ENCODE measurements at regions not wholly inside any gene's neighbourhood (a gene's known extent, or its start where the extent isn't known, plus 50 kb on each side); places are given as distances from the start of the nearest gene placed in this dataset.

GRCh38 chr7:119555788-119556187 is 717.2 kb upstream of the KCND2 start:
- DNase-seq: no peak
- no peaks in the 10 kb centered on the region for H3K9me3 ChIP-seq (ENCODE audit: control insufficient read depth in 2 of 2, insufficient read depth in 1 of 2, low read depth in 1 of 2, low read length in 1 of 2)
- no peak for FAIRE-seq
- H3K27me3 ChIP-seq (ENCODE audit: control insufficient read depth in 3 of 3, insufficient read depth in 3 of 3, low read length in 3 of 3): no peaks in the 10 kb centered on the region
- H3K4me3 ChIP-seq (ENCODE audit: low read depth in 1 of 3, low read length in 3 of 3): no peak overlapping the region
- H3K4me1 ChIP-seq (ENCODE audit: control insufficient read depth in 3 of 3, insufficient read depth in 2 of 3, low read depth in 1 of 3, low read length in 2 of 3): no peaks in the 10 kb centered on the region
- H3K36me3 ChIP-seq (ENCODE audit: control insufficient read depth in 3 of 3, insufficient read depth in 2 of 3, low read depth in 1 of 3, low read length in 3 of 3): no peaks in the 10 kb centered on the region
- WGBS, 3 donors: 57 to 72% (median 68%) methylated on average over 3 of the region's 3 CpGs
- H3K27ac ChIP-seq (ENCODE audit: low read depth in 1 of 3, low read length in 2 of 3): no peak overlapping the region

- WGBS, 3 donors: 53 to 74% (median 70%) methylated on average over 2 of the region's 2 CpGs
Observed at GRCh38 chr7:119556436-119556835, 716.5 kb upstream of the KCND2 start.

GRCh38 chr7:119561751-119562150 is 711.2 kb upstream of the KCND2 start:
- DNase-seq: no peak
- Histone ChIP-seq H3K36me3 (ENCODE audit: control insufficient read depth in 3 of 3, insufficient read depth in 2 of 3, low read depth in 1 of 3, low read length in 3 of 3) (no peaks in the 10 kb centered on the region), H3K9me3 (ENCODE audit: control insufficient read depth in 2 of 2, insufficient read depth in 1 of 2, low read depth in 1 of 2, low read length in 1 of 2) (no peaks in the 10 kb centered on the region), H3K4me3 (ENCODE audit: low read depth in 1 of 3, low read length in 3 of 3) (no peak overlapping the region), H3K27ac (ENCODE audit: low read depth in 1 of 3, low read length in 2 of 3) (no peak overlapping the region), H3K27me3 (ENCODE audit: control insufficient read depth in 3 of 3, insufficient read depth in 3 of 3, low read length in 3 of 3) (no peaks in the 10 kb centered on the region), H3K4me1 (ENCODE audit: control insufficient read depth in 3 of 3, insufficient read depth in 2 of 3, low read depth in 1 of 3, low read length in 2 of 3) (no peaks in the 10 kb centered on the region)
- 71 to 82% (median 80%) methylated on average over 2 of the region's 2 CpGs for WGBS, 3 donors
- no peak for FAIRE-seq

More at GRCh38 chr7:119556436-119556835, 716.5 kb upstream of the KCND2 start:
- Histone ChIP-seq H3K36me3 (ENCODE audit: control insufficient read depth in 3 of 3, insufficient read depth in 2 of 3, low read depth in 1 of 3, low read length in 3 of 3) (no peaks in the 10 kb centered on the region), H3K4me3 (ENCODE audit: low read depth in 1 of 3, low read length in 3 of 3) (no peak overlapping the region), H3K9me3 (ENCODE audit: control insufficient read depth in 2 of 2, insufficient read depth in 1 of 2, low read depth in 1 of 2, low read length in 1 of 2) (no peaks in the 10 kb centered on the region), H3K27ac (ENCODE audit: low read depth in 1 of 3, low read length in 2 of 3) (no peak overlapping the region), H3K4me1 (ENCODE audit: control insufficient read depth in 3 of 3, insufficient read depth in 2 of 3, low read depth in 1 of 3, low read length in 2 of 3) (no peaks in the 10 kb centered on the region), H3K27me3 (ENCODE audit: control insufficient read depth in 3 of 3, insufficient read depth in 3 of 3, low read length in 3 of 3) (no peaks in the 10 kb centered on the region)
- DNase-seq: no peak
- FAIRE-seq: no peak

- Histone ChIP-seq H3K27ac (ENCODE audit: low read depth in 1 of 3, low read length in 2 of 3) (no peak overlapping the region), H3K27me3 (ENCODE audit: control insufficient read depth in 3 of 3, insufficient read depth in 3 of 3, low read length in 3 of 3) (no peaks in the 10 kb centered on the region), H3K4me1 (ENCODE audit: control insufficient read depth in 3 of 3, insufficient read depth in 2 of 3, low read depth in 1 of 3, low read length in 2 of 3) (no peaks in the 10 kb centered on the region), H3K36me3 (ENCODE audit: control insufficient read depth in 3 of 3, insufficient read depth in 2 of 3, low read depth in 1 of 3, low read length in 3 of 3) (no peaks in the 10 kb centered on the region), H3K4me3 (ENCODE audit: low read depth in 1 of 3, low read length in 3 of 3) (no peak overlapping the region), H3K9me3 (ENCODE audit: control insufficient read depth in 2 of 2, insufficient read depth in 1 of 2, low read depth in 1 of 2, low read length in 1 of 2) (no peaks in the 10 kb centered on the region)
- WGBS, 3 donors: 52 to 56% (median 55%) methylated on average over 3 of the region's 3 CpGs
- no peak for DNase-seq
- no peak for FAIRE-seq
Observed at GRCh38 chr7:119562839-119563238, 710.1 kb upstream of the KCND2 start.

GRCh38 chr7:119571666-119572065 is 701.3 kb upstream of the KCND2 start:
- DNase-seq: no peak
- H3K27ac ChIP-seq (ENCODE audit: low read depth in 1 of 3, low read length in 2 of 3): no peak overlapping the region
- no peak for FAIRE-seq
- no peaks in the 10 kb centered on the region for H3K4me1 ChIP-seq (ENCODE audit: control insufficient read depth in 3 of 3, insufficient read depth in 2 of 3, low read depth in 1 of 3, low read length in 2 of 3)
- H3K36me3 ChIP-seq (ENCODE audit: control insufficient read depth in 3 of 3, insufficient read depth in 2 of 3, low read depth in 1 of 3, low read length in 3 of 3): no peaks in the 10 kb centered on the region
- no peak overlapping the region for H3K4me3 ChIP-seq (ENCODE audit: low read depth in 1 of 3, low read length in 3 of 3)
- no peaks in the 10 kb centered on the region for H3K27me3 ChIP-seq (ENCODE audit: control insufficient read depth in 3 of 3, insufficient read depth in 3 of 3, low read length in 3 of 3)
- WGBS, 3 donors: 64 to 67% (median 64%) methylated on average over 1 of the region's 1 CpG
- H3K9me3 ChIP-seq (ENCODE audit: control insufficient read depth in 2 of 2, insufficient read depth in 1 of 2, low read depth in 1 of 2, low read length in 1 of 2): peaks cover 0 to 11% of the 10 kb centered on the region in 2 donors

GRCh38 chr7:119572132-119572531 is 700.8 kb upstream of the KCND2 start:
- Histone ChIP-seq H3K36me3 (ENCODE audit: control insufficient read depth in 3 of 3, insufficient read depth in 2 of 3, low read depth in 1 of 3, low read length in 3 of 3) (no peaks in the 10 kb centered on the region), H3K27ac (ENCODE audit: low read depth in 1 of 3, low read length in 2 of 3) (no peak overlapping the region), H3K4me1 (ENCODE audit: control insufficient read depth in 3 of 3, insufficient read depth in 2 of 3, low read depth in 1 of 3, low read length in 2 of 3) (no peaks in the 10 kb centered on the region), H3K9me3 (ENCODE audit: control insufficient read depth in 2 of 2, insufficient read depth in 1 of 2, low read depth in 1 of 2, low read length in 1 of 2) (peaks cover 0 to 11% of the 10 kb centered on the region in 2 donors), H3K4me3 (ENCODE audit: low read depth in 1 of 3, low read length in 3 of 3) (no peak overlapping the region), H3K27me3 (ENCODE audit: control insufficient read depth in 3 of 3, insufficient read depth in 3 of 3, low read length in 3 of 3) (no peaks in the 10 kb centered on the region)
- no peak for DNase-seq
- no peak for FAIRE-seq
- 67 to 75% (median 69%) methylated on average over 4 of the region's 4 CpGs for WGBS, 3 donors

- 91 to 95% (median 93%) methylated on average over 5 of the region's 5 CpGs for WGBS, 3 donors
- peaks cover 0 to 11% of the 10 kb centered on the region in 2 donors for H3K9me3 ChIP-seq (ENCODE audit: control insufficient read depth in 2 of 2, insufficient read depth in 1 of 2, low read depth in 1 of 2, low read length in 1 of 2)
- H3K4me3 ChIP-seq (ENCODE audit: low read depth in 1 of 3, low read length in 3 of 3): no peak overlapping the region
- DNase-seq (no peak), FAIRE-seq (no peak)
- no peaks in the 10 kb centered on the region for H3K27me3 ChIP-seq (ENCODE audit: control insufficient read depth in 3 of 3, insufficient read depth in 3 of 3, low read length in 3 of 3)
- H3K27ac ChIP-seq (ENCODE audit: low read depth in 1 of 3, low read length in 2 of 3): no peak overlapping the region
- no peaks in the 10 kb centered on the region for H3K36me3 ChIP-seq (ENCODE audit: control insufficient read depth in 3 of 3, insufficient read depth in 2 of 3, low read depth in 1 of 3, low read length in 3 of 3)
- no peaks in the 10 kb centered on the region for H3K4me1 ChIP-seq (ENCODE audit: control insufficient read depth in 3 of 3, insufficient read depth in 2 of 3, low read depth in 1 of 3, low read length in 2 of 3)
Observed at GRCh38 chr7:119572541-119572940, 700.4 kb upstream of the KCND2 start.

GRCh38 chr7:119578116-119578515 is 694.9 kb upstream of the KCND2 start:
- WGBS, 3 donors: 70 to 82% (median 74%) methylated on average over 2 of the region's 2 CpGs
- H3K9me3 ChIP-seq (ENCODE audit: control insufficient read depth in 2 of 2, insufficient read depth in 1 of 2, low read depth in 1 of 2, low read length in 1 of 2): peaks cover 0 to 5% of the 10 kb centered on the region in 2 donors
- H3K36me3 ChIP-seq (ENCODE audit: control insufficient read depth in 3 of 3, insufficient read depth in 2 of 3, low read depth in 1 of 3, low read length in 3 of 3): no peaks in the 10 kb centered on the region
- DNase-seq (no peak), FAIRE-seq (no peak)
- no peaks in the 10 kb centered on the region for H3K27me3 ChIP-seq (ENCODE audit: control insufficient read depth in 3 of 3, insufficient read depth in 3 of 3, low read length in 3 of 3)
- H3K4me1 ChIP-seq (ENCODE audit: control insufficient read depth in 3 of 3, insufficient read depth in 2 of 3, low read depth in 1 of 3, low read length in 2 of 3): no peaks in the 10 kb centered on the region
- H3K27ac ChIP-seq (ENCODE audit: low read depth in 1 of 3, low read length in 2 of 3): no peak overlapping the region
- no peak overlapping the region for H3K4me3 ChIP-seq (ENCODE audit: low read depth in 1 of 3, low read length in 3 of 3)

GRCh38 chr7:119594956-119595355 is 678.0 kb upstream of the KCND2 start:
- no peak for FAIRE-seq
- 37 to 45% (median 40%) methylated on average over 4 of the region's 4 CpGs for WGBS, 3 donors
- Histone ChIP-seq H3K27ac (ENCODE audit: low read depth in 1 of 3, low read length in 2 of 3) (no peak overlapping the region), H3K4me1 (ENCODE audit: control insufficient read depth in 3 of 3, insufficient read depth in 2 of 3, low read depth in 1 of 3, low read length in 2 of 3) (no peaks in the 10 kb centered on the region), H3K36me3 (ENCODE audit: control insufficient read depth in 3 of 3, insufficient read depth in 2 of 3, low read depth in 1 of 3, low read length in 3 of 3) (no peaks in the 10 kb centered on the region), H3K9me3 (ENCODE audit: control insufficient read depth in 2 of 2, insufficient read depth in 1 of 2, low read depth in 1 of 2, low read length in 1 of 2) (no peaks in the 10 kb centered on the region), H3K27me3 (ENCODE audit: control insufficient read depth in 3 of 3, insufficient read depth in 3 of 3, low read length in 3 of 3) (no peaks in the 10 kb centered on the region), H3K4me3 (ENCODE audit: low read depth in 1 of 3, low read length in 3 of 3) (no peak overlapping the region)
- no peak for DNase-seq

Measured in small intestine (tissue), 7 donors.